Right atrium auricular region (tissue), 2 donors: ENCODE measurements at regions not wholly inside any gene's neighbourhood (a gene's known extent, or its start where the extent isn't known, plus 50 kb on each side); places are given as distances from the start of the nearest gene placed in this dataset.

Experiments
- DNase-seq: peaks from one replicate; pipeline ENCODE4 v3.0.0-alpha.2; 2019; ENCODE audit warnings: low spot score
- H3K27ac ChIP-seq, 2 donors: fragments of 200-600 bp; sonication (generic); 1 replicate in 1 of 2; 2 replicates in 1 of 2; pipeline ENCODE4 v1.5.1; 2016 to 2019
- H3K27me3 ChIP-seq, 2 donors: fragments of 200-600 bp; sonication (generic); one replicate each; pipeline versions ENCODE4 v1.5.1 to v1.6.0; 2017 to 2019
- H3K36me3 ChIP-seq: fragments of 200-600 bp; sonication (generic); one replicate; pipeline ENCODE4 v1.5.1; 2016
- H3K4me1 ChIP-seq, 2 donors: fragments of 200-600 bp; sonication (generic); one replicate each; pipeline versions ENCODE4 v1.5.1 to v1.6.0; 2017 to 2019
- H3K4me3 ChIP-seq, 2 donors: fragments of 200-600 bp; sonication (generic); 1 replicate in 1 of 2; 2 replicates in 1 of 2; pipeline ENCODE4 v1.5.1; 2017 to 2019; ENCODE audit warnings: mild to moderate bottlenecking in 1 of 2, moderate library complexity in 1 of 2
- H3K9me3 ChIP-seq, 2 donors: fragments of 200-600 bp; sonication (generic); one replicate each; pipeline ENCODE4 v1.5.1; 2019
- CTCF ChIP-seq, 2 donors: fragments of 200-600 bp; sonication (generic); IDR thresholded peaks; one replicate each; pipeline ENCODE4 v1.5.1; 2019; ENCODE audit warnings: antibody characterized with exemption in 2 of 2

GRCh38 chr14:61139006-61139599 is 142.0 kb downstream of the TMEM30B start:
- no peak for TF ChIP-seq CTCF (IDR thresholded peaks at IDR 0.05)
- no peaks in the 10 kb centered on the region for H3K36me3 ChIP-seq
- H3K4me3 ChIP-seq, result no peak overlapping the region
- H3K9me3 ChIP-seq, result peaks cover 0 to 4% of the 10 kb centered on the region in 2 donors
- H3K27ac ChIP-seq, result no peak overlapping the region
- DNase-seq, result no peak
- no peaks in the 10 kb centered on the region for H3K4me1 ChIP-seq
- no peaks in the 10 kb centered on the region for H3K27me3 ChIP-seq

- no peak overlapping the region for H3K27ac ChIP-seq
- TF ChIP-seq CTCF (IDR thresholded peaks at IDR 0.05), result no peak
These were observed 148.2 kb downstream of the TMEM30B start for GRCh38 chr14:61132894-61133293.

DNA sequence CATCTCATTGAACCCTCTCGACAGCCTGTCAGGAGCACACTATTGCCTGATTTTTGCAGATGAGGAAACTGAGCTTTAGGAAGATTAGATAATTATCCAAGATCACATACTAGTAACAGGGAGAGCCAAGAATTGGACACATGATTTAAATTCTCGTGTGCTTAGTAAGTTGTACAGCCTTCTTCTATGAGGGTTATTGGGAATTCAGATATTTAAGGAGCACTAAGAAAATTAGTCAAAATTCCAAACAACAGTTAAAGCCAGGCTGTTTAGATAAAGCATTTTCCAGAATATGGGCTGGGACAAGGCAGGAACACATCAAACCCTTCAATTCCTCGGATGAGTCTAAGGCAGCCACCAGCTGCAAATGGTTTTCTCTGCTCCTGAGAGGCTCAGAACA is 148.8 kb downstream of the TMEM30B start:
- Histone ChIP-seq H3K9me3 (no peaks in the 10 kb centered on the region), H3K36me3 (no peaks in the 10 kb centered on the region), H3K4me1 (no peaks in the 10 kb centered on the region), H3K4me3 (no peak overlapping the region), H3K27ac (no peak overlapping the region), H3K27me3 (no peaks in the 10 kb centered on the region)
- no peak for TF ChIP-seq CTCF (IDR thresholded peaks at IDR 0.05)
- no peak for DNase-seq

More at GRCh38 chr14:61132894-61133293, 148.2 kb downstream of the TMEM30B start:
- H3K9me3 ChIP-seq, result no peaks in the 10 kb centered on the region
- H3K4me3 ChIP-seq, result no peak overlapping the region
- H3K4me1 ChIP-seq, result no peaks in the 10 kb centered on the region
- no peaks in the 10 kb centered on the region for H3K27me3 ChIP-seq
- DNase-seq, result no peak
- H3K36me3 ChIP-seq, result no peaks in the 10 kb centered on the region

- Histone ChIP-seq H3K27me3 (no peaks in the 10 kb centered on the region), H3K4me3 (no peak overlapping the region), H3K27ac (no peak overlapping the region), H3K9me3 (no peaks in the 10 kb centered on the region), H3K4me1 (peaks cover 0 to 7% of the 10 kb centered on the region in 2 donors), H3K36me3 (no peaks in the 10 kb centered on the region)
- no peak for DNase-seq
- no peak for TF ChIP-seq CTCF (IDR thresholded peaks at IDR 0.05)
These were observed 149.6 kb downstream of the SLC38A6 start for GRCh38 chr14:61130512-61131260.

GRCh38 chr14:61129168-61129745 is 148.2 kb downstream of the SLC38A6 start:
- Histone ChIP-seq H3K27me3 (no peaks in the 10 kb centered on the region), H3K4me3 (no peak overlapping the region), H3K4me1 (peaks cover 0 to 13% of the 10 kb centered on the region in 2 donors), H3K36me3 (no peaks in the 10 kb centered on the region), H3K27ac (no peak overlapping the region), H3K9me3 (no peaks in the 10 kb centered on the region)
- TF ChIP-seq CTCF (IDR thresholded peaks at IDR 0.05), result no peak
- DNase-seq, result no peak
